HG03280 (cell line): ENCODE measurements at regions not wholly inside any gene's neighbourhood (a gene's known extent, or its start where the extent isn't known, plus 50 kb on each side); places are given as distances from the start of the nearest gene placed in this dataset.

Source experiments
- ATAC-seq: cut with Tn5 transposase; IDR thresholded peaks from one replicate; pipeline ENCODE4 v1.9.1; 2021; ENCODE audit warnings: mild to moderate bottlenecking, moderate library complexity; ENCODE audit not compliant: unreplicated experiment

DNA sequence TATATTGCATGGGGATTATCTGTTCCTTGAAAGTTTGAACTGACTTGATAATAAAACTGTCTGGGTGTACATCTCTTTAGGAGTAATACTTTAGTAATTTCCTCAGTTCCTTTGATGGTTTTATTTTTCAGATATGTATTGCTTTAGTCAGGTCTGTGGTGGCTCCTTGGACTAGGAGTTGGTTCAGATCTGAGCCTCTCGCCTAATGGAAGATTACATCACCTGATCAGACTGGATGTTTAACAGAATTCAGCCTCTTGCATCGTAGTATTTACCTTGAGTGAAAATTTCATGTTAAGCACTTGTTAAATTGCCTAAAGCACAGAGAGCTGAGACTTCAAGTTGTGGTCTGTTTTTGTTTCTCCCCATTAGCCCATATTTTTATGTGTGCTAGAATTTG is 267.3 kb downstream of the MAP2K4 start:
- ATAC-seq, result no peak

GRCh38 chr17:12290207-12290606 is 269.5 kb downstream of the MAP2K4 start:
- no peak for ATAC-seq

DNA sequence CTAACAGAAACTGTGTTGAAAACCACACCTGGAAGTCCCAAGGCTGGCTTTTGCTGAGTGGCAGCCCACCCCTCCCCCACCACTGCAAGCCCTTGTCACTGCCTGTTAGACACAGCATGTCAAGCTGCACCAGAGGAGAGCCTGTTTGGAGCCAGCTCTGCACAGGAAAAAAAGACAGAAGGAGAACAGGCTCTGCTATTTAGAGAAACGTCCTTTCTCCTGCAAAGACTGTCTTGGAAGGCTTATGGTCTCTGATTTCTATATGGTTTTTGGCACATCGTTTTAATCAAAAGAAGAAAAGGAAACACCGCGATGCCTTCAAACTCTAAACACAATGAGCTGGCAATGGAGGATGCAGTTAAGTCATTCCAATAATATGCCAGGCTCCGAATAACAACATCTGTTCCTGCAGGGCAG is 275.5 kb downstream of the MAP2K4 start:
- ATAC-seq, result no peak

GRCh38 chr17:12301551-12301950 is 280.9 kb downstream of the MAP2K4 start:
- ATAC-seq, result no peak

- ATAC-seq, result no peak
These were observed 282.0 kb downstream of the MAP2K4 start for GRCh38 chr17:12302711-12303110.

- ATAC-seq, result no peak
These were observed 290.1 kb downstream of the MAP2K4 start for GRCh38 chr17:12310811-12311210.

GRCh38 chr17:12312692-12313091 is 292.0 kb downstream of the MAP2K4 start:
- no peak for ATAC-seq

- no peak for ATAC-seq
These were observed 293.1 kb downstream of the MAP2K4 start for GRCh38 chr17:12313786-12314185.

GRCh38 chr17:12316021-12316420 is 295.3 kb downstream of the MAP2K4 start:
- ATAC-seq, result no peak

DNA sequence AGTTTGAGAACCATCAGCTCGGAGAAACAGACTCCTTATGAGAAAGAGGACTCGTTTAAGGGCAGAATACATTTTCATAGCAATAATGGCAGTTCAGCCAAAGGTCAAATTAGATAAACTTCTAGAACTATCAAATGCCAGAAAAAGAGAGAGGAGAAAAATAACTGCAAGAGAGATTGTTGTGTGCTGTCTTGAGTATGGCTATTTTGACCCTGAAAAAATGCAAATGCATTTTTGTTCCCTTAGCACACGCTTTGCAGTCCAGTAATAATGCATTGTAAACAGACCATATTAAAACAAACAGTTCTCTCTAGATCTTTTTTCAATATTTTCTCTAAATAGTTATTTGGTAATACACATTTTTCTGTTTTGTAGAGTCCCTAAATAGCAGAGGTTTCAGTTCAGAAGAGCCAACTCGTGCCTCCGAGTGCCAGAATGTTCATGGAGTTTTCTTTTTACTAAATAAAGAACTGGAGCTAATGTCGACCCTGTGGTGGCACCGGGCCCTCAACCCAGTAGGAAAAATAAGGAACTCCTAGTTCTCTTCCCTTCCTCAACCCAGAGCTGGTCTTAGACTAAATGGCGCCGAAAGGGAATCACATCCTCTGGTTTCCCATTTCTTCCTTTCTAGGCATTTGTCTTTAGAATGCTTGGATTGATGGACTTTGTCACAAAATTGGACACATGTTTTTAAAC is 298.0 kb downstream of the MAP2K4 start:
- ATAC-seq, result no peak

- ATAC-seq, result no peak
These were observed 299.6 kb downstream of the MAP2K4 start for GRCh38 chr17:12320286-12320685.

GRCh38 chr17:12328204-12328603 is 307.5 kb downstream of the MAP2K4 start:
- no peak for ATAC-seq

DNA sequence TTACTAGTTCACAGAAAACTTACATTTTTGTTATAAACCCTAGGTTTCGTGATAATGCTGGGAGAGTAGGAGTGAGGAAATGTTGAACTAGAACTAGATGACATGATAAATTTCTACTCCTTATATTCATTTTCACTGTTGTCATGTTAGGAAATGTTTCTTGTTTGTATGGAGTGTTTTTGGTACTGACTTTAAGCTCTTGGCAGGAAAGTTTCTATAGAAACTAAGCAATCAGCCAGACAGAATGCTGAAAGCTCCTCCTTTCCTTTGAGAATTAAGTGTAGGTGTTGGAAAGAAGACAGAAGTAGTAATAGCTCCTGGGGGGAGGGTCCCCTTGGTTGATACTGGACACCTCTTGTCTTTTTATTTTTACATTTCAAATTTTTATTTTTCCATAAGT is 309.8 kb downstream of the MAP2K4 start:
- ATAC-seq, result no peak

DNA sequence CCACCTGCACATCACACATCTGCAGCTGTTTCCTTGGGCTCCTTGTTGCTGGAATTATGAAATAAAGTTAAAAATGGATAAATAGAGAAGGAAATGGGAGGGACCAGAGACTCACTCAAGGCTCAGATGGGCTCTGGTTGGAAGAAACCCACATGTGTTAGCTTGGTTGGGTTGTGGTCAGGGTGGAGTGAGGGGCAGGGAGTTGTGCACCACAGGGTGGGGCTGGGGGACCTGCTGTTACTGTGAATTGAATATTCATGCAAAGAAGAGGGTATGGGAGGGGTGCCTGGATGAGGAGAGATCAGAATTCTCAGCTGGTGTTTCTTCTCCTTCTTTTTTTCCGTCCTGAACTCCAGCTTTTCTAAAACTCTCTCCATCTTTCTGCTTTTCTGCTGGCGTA is 320.7 kb downstream of the MAP2K4 start:
- ATAC-seq, result no peak

GRCh38 chr17:12342161-12342560 is 321.5 kb downstream of the MAP2K4 start:
- no peak for ATAC-seq

DNA sequence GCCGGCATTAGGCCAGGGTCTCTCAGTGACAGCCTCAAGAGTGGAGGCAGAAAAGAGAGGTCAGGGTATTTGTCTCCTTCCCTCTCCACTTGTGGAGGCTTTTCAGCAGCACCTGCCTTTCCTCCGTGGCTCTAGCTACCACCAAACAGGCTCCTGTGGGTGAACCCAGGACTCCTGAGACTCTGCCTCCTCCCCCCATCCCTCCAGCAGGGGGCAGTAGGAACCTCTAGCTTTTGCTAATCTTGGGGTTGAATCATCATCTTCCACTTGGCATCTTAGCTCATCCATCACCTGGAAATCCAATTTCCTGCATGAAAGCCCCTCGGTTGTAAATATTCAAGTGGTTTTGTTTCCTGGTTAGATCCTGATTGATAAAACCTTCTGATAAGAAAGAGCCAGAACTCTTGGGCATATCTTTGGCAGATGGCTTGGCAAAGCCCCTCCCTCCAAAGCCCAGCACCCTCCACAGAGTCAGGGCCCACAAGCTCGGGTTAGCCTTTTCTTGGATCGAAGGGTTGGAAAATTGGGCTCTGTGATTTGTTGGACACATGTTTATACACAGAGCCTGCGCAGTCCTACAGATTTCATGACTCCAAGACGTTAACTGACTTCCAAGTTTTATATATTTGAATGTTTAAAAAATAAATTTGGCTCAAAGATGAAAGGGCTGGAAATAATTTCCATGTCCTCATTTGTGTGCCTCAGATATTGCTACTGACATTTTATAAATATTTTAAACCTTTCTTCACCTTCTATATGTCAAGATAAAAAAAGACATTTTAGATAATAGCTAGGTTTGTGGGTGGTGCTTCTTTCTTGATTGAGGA is 322.1 kb downstream of the MAP2K4 start:
- no peak for ATAC-seq

DNA sequence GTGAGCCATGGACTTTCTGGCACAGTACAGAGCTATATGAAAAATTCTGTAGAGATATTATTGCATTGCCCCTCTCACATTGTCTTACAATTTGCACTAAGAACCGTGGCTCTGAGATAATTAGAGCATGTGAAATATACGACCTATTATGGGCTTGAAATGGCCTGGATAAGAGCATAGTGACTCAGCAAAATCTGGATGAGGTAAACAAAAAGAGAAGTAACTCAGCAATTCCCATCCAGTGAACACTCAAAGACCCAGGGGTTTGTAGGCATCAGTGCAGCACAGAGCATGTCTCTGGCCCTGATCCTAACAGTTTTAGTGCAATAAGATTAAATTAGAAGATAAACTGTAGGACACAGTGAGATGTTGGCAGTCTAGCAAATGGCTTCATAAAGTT is 317.2 kb upstream of the MYOCD start:
- ATAC-seq, result no peak

GRCh38 chr17:12349297-12349696 is 316.4 kb upstream of the MYOCD start:
- no peak for ATAC-seq

DNA sequence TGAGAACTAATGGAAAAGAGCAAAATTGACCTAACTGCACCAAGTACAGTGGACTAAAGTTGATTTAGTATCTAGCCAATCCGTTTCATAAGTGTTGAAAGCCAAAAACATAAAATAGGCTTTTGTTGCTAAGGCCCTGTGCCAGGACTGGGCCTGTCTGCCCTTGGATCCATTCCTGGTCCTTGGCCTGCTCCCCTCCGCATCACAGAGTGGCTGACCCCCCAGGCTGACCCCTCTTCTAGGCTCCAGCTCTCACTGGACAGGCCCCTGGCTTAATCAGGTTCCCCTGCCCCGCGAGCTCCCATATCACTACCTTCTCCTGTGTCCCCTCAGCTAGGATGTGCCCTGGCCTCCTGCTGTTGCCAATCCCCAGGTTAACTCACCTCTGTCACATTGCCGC is 313.6 kb upstream of the MYOCD start:
- ATAC-seq, result no peak

DNA sequence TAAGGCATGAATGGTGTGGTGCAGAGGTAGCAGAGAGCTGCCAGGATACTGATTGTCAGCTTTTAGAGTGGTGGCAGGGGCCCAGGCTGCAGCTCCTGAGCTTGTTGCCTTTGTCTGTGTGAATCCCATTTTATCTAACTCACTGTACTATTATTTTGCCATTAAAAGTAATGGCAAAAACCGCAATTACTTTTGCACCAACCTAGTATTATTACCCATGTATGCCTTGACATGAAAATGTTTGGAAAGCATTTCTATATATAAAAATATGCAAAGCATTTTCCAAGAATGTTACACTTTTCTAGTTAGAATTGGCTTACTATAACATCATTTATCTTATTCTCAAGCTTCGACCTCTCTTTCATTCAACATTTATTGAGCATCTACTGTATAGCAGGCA is 308.1 kb upstream of the MYOCD start:
- no peak for ATAC-seq

DNA sequence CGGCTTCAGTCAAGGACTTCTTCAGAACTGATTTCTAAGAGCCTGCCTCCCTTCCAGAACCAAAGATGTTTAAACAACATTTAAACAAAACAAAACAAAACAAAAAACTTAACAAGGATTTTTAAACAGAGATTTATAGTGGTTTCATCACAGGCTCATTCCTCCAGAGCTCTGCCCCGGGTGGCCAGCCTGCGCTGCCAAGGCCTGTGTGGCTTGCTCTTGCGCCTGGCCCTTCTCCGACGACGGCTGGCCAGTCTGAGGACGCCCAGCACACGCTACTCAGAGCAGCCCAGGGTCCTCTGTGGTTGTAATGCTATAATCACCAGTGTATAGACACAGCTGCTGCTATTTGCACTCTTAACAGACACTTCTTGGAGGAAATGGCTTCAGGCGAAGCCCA is 307.2 kb upstream of the MYOCD start:
- ATAC-seq, result no peak

DNA sequence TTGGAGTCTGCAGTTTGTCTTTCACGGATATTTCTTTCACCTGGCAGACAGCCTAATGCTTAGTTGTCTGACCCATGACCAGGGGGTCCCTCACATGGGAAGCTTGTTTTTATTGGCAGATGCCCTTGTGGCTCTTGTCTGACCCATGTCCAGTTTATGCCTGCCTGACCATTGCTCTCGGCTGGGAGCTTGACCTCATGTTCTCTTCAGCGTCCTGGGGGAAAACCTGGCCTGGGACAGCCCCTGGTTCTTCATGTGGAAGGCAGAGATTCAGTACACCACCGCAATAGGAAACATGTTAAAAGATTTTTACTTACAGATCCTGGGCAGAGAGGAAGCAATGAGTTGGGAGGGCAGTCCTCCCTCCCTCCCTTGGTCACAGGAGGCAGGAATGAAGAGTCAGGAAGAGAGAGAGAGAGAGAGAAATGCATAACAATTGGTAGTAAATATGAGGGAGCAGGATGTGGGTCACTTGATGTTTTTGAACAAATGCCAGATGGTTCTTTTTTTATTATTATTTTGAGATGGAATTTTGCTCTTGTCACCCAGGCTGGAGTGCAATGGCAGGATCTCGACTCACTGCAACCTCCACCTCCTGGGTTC is 302.7 kb upstream of the MYOCD start:
- no peak for ATAC-seq
